ENCODE measurements at regions not wholly inside any gene's neighbourhood (a gene's known extent, or its start where the extent isn't known, plus 50 kb on each side); places are given as distances from the start of the nearest gene placed in this dataset.

DNA sequence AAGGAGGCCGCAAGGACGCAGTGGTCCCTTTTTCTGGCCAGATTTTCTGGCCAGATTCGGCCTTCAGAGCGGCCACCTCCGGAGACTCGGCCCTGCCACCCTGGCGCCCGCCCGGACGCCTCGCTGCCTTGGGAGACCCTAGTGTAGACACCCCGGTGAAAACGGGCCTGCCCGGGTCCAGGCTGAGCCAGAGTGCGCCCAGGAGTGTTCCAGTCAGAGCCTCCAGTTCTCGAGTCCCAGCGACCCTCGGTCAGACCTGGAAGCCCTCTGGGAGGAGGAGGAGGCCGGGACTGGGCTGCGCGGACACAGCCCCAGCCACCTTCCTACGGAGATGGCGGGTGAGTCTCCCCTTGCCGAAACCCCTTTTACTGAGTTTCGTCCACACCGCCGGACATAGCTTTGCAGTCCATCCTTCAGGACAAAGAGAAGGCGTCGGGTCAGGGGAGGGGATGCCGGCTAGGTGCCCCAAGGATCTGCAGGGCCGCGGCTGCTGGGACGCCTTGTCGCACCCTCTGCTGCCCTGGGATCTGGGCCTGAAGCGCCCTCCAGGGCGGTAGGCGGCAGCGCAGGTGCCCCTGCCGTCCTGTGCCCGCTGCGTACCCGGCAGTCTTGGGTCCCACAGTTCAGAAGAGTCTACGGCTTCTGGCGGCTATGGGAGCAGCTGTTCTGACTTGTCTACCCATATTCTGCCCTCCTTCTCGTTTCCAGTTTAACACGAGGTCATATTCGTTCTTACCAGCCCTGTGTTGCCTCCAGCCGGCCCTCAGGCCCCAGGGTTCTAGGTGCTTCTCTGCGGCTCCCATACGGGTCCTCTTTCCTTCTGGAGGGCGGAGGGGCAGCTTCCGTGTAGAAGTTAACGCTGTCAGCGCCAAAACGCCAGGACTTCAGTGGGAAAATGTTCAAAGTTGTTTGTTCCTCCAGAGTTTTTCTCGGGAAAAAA is 1771.7 kb upstream of the CDH9 start:
- dilution Hi-C loops (cut with MboI; ENCODE audit: extremely low pct_ligation_motif_present, low sequenced_read_pairs), result no loop called here
- TF ChIP-seq POLR2A (IDR thresholded peaks at IDR 0.05; ENCODE audit: low read depth, low read length) (no peak), POLR2AphosphoS5 (IDR thresholded peaks at IDR 0.05; ENCODE audit: insufficient read depth, low read depth, low read length) (no peak), FOS (IDR thresholded peaks at IDR 0.05; ENCODE audit: borderline replicate concordance, insufficient read depth, low read length) (no peak), MYC (IDR thresholded peaks at IDR 0.05; ENCODE audit: low read depth, low read length) (no peak), CTCF (IDR thresholded peaks at IDR 0.05; ENCODE audit: extremely low read depth in 1 of 2, insufficient read depth in 1 of 2, low read depth in 1 of 2, low read length in 2 of 2) (no peak), EZH2 (IDR thresholded peaks at IDR 0.05; ENCODE audit: borderline replicate concordance, low read depth, low read length, severe bottlenecking) (no peak), MAX (IDR thresholded peaks at IDR 0.05; ENCODE audit: insufficient read depth, insufficient read length) (no peak), JUN (IDR thresholded peaks at IDR 0.05; ENCODE audit: borderline replicate concordance, insufficient read depth, insufficient read length, low read depth) (no peak), GATA2 (IDR thresholded peaks at IDR 0.05; ENCODE audit: insufficient read depth, insufficient read length, low read depth, low read length) (no peak)
- H2AFZ ChIP-seq (ENCODE audit: low read depth, low read length), result no peak overlapping the region

More for the DNA sequence above, 1771.7 kb upstream of the CDH9 start:
- no peak for FAIRE-seq
- CTCF ChIA-PET, result no interaction called here
- no peak overlapping the region for H3K4me3 ChIP-seq (replicated peaks in 1 of 3; ENCODE audit: insufficient read depth in 1 of 3, low read depth in 1 of 3, low read length in 3 of 3)
- H3K4me2 ChIP-seq (ENCODE audit: insufficient read depth, low read length), result no peak overlapping the region
- POLR2A ChIA-PET, result interaction anchor here (0.7 kb wide), 1 partner anchor 387 kb away, joined by 4 read pairs; no protein-coding TSS in a partner anchor
- H3K27me3 ChIP-seq (ENCODE audit: control insufficient read depth in 2 of 2, insufficient read depth in 2 of 2, low read length in 2 of 2), result no peaks in the 10 kb centered on the region
- H3K9me3 ChIP-seq (replicated peaks; ENCODE audit: control insufficient read depth, insufficient read depth, low read length), result peaks cover 5% of the 10 kb centered on the region
- H3K27ac ChIP-seq (ENCODE audit: insufficient read depth, low read depth, low read length), result no peak overlapping the region
- H3K4me1 ChIP-seq (ENCODE audit: control insufficient read depth, extremely low read depth, insufficient read depth, low read length), result no peaks in the 10 kb centered on the region
- H3K9ac ChIP-seq (replicated peaks; ENCODE audit: extremely low read depth, insufficient read depth, low read length), result no peak overlapping the region
- H3K36me3 ChIP-seq (ENCODE audit: control insufficient read depth in 2 of 2, extremely low read depth in 1 of 2, insufficient read depth in 2 of 2, low read length in 2 of 2), result no peaks in the 10 kb centered on the region
- intact Hi-C loops (cut with micrococcal nuclease), result no loop called here
- H4K20me1 ChIP-seq (replicated peaks; ENCODE audit: control insufficient read depth, extremely low read depth, insufficient read depth, low read length), result no peaks in the 10 kb centered on the region
- DNase-seq (ENCODE audit: low read depth, low spot score), result no peak
- H3K79me2 ChIP-seq (ENCODE audit: control insufficient read depth, insufficient read depth, low read length), result no peaks in the 10 kb centered on the region
- no TSS peak for BruUV-seq (replicated peaks)
- no peaks in the 10 kb centered on the region for H3K9me1 ChIP-seq (replicated peaks; ENCODE audit: control insufficient read depth, extremely low read depth, insufficient read depth, low read length)

All from endothelial cell of umbilical vein (primary cell).